ENCODE measurements at regions not wholly inside any gene's neighbourhood (a gene's known extent, or its start where the extent isn't known, plus 50 kb on each side); places are given as distances from the start of the nearest gene placed in this dataset.

DNA sequence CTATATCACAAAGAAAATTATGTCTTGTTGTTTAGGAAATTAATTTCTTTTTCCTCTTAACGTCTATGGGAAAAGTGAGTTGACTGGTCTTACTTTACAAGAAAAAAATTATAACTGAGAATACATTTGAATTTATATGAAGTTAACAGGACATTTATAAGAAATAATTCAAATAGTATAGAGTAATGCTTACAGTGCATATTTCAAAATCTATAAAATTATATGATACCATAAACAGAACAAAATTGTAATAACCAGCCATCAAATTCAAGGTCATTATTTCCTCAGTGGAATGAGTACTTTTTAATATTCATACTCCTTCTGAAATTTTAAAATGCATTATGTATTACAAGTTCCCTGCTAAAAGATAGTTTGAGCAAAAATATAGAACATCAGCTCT is 884.5 kb downstream of the TECRL start:
- no peaks in the 10 kb centered on the region for H4K20me1 ChIP-seq (ENCODE audit: insufficient read depth)
- H3K27me3 ChIP-seq (ENCODE audit: insufficient read depth): no peaks in the 10 kb centered on the region
- no peak overlapping the region for H2AFZ ChIP-seq (ENCODE audit: low read depth)
- TF ChIP-seq NRF1 (IDR thresholded peaks at IDR 0.05; ENCODE audit: low read depth, low read length) (no peak), YY1 (IDR thresholded peaks at IDR 0.05; ENCODE audit: low read depth) (no peak), RCOR1 (IDR thresholded peaks at IDR 0.05; ENCODE audit: low read length) (no peak), EP300 (IDR thresholded peaks at IDR 0.05; ENCODE audit: borderline replicate concordance in 1 of 2, low read depth in 1 of 2, low read length in 1 of 2) (no peak)
- TF ChIP-seq, protein P1, sequence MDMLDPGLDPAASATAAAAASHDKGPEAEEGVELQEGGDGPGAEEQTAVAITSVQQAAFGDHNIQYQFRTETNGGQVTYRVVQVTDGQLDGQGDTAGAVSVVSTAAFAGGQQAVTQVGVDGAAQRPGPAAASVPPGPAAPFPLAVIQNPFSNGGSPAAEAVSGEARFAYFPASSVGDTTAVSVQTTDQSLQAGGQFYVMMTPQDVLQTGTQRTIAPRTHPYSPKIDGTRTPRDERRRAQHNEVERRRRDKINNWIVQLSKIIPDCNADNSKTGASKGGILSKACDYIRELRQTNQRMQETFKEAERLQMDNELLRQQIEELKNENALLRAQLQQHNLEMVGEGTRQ (IDR thresholded peaks at IDR 0.05; ENCODE audit: borderline replicate concordance, low read depth, low read length): no peak
- DNase-seq: no peak
- H3K4me2 ChIP-seq: no peak overlapping the region
- no peaks in the 10 kb centered on the region for H3K9me2 ChIP-seq
- H3K79me2 ChIP-seq (ENCODE audit: insufficient read depth): no peaks in the 10 kb centered on the region
- ChIA-PET POLR2A (no interaction called here), CTCF (no interaction called here)
- H3K9ac ChIP-seq: no peak overlapping the region
- H3K9me3 ChIP-seq: no peaks in the 10 kb centered on the region
- no peaks in the 10 kb centered on the region for H3K36me3 ChIP-seq (replicated peaks in 1 of 2; ENCODE audit: control insufficient read depth in 1 of 2, insufficient read depth in 2 of 2, low read length in 1 of 2)
- H3K27ac ChIP-seq (ENCODE audit: low read depth in 2 of 2, low read length in 1 of 2): no peak overlapping the region
- H3F3A ChIP-seq (replicated peaks; ENCODE audit: insufficient read depth): no peaks in the 10 kb centered on the region
- 3% methylated on average over 1 of the region's 1 CpG for WGBS (ENCODE audit: low lambda C conversion rate)
- H3K4me3 ChIP-seq (ENCODE audit: low read depth in 2 of 2, low read length in 1 of 2): no peak overlapping the region
- no peaks in the 10 kb centered on the region for H3K4me1 ChIP-seq (ENCODE audit: control insufficient read depth in 1 of 2, insufficient read depth in 2 of 2, low read depth in 1 of 2, low read length in 1 of 2)

DNA sequence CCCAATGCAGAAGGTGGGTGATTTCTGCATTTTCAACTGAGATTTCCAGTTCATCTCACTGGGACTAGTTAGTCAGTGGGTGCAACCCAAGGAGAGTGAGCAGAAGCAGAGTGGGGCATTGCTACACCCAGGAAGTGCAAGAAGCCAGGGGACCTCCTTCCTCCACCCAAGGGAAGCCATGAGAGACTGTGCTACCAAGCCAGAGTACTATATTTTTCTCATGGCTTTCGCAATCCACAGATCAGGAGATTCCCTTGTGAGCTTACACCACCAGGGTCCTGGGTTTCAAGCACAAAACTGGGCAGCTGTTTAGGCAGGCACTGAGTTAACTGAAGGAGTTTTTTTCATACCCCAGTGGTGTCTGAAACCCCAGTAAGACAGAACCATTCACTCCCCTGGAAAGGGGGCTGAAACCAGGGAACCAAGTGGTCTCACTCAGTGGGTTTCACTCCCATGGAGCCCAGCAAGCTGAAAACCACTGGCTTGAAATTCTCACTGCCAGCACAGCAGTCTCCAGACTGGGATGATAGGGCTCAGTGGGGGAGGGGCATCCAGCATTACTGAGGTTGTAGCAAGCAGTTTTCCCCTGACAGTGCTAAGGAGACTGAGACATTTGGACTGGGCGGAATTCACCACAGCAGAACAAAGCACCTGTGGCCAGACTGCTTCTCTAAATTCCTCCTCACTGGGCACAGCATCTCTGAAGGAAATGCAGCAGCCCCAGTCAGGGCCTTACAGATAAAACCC is 903.4 kb downstream of the TECRL start:
- CTCF ChIA-PET: interaction anchor here (0.7 to 1.3 kb wide), 2 partner anchors 9 to 18 kb away, joined by 3 read pairs; no protein-coding TSS in a partner anchor
- H3K27ac ChIP-seq (ENCODE audit: low read depth in 2 of 2, low read length in 1 of 2): no peak overlapping the region
- no peak overlapping the region for H2AFZ ChIP-seq (ENCODE audit: low read depth)
- no peaks in the 10 kb centered on the region for H3K9me3 ChIP-seq
- H3K4me2 ChIP-seq: no peak overlapping the region
- no peaks in the 10 kb centered on the region for H3K9me2 ChIP-seq
- H3K36me3 ChIP-seq (replicated peaks in 1 of 2; ENCODE audit: control insufficient read depth in 1 of 2, insufficient read depth in 2 of 2, low read length in 1 of 2): no peaks in the 10 kb centered on the region
- POLR2A ChIA-PET: no interaction called here
- no peaks in the 10 kb centered on the region for H3K79me2 ChIP-seq (ENCODE audit: insufficient read depth)
- TF ChIP-seq NFIC (IDR thresholded peaks at IDR 0.05; ENCODE audit: borderline replicate concordance) (no peak), RFX5 (IDR thresholded peaks at IDR 0.05; ENCODE audit: low read length) (no peak), CHD2 (IDR thresholded peaks at IDR 0.05; ENCODE audit: low read length, partially characterized antibody) (no peak), TCF12 (IDR thresholded peaks at IDR 0.05) (no peak), FOSL2 (IDR thresholded peaks at IDR 0.05; ENCODE audit: borderline replicate concordance, low read depth) (no peak), SMC3 (IDR thresholded peaks at IDR 0.05; ENCODE audit: low read depth, low read length) (no peak), GABPA (IDR thresholded peaks at IDR 0.05; ENCODE audit: low read depth) (no peak)
- TF ChIP-seq, protein P2, sequence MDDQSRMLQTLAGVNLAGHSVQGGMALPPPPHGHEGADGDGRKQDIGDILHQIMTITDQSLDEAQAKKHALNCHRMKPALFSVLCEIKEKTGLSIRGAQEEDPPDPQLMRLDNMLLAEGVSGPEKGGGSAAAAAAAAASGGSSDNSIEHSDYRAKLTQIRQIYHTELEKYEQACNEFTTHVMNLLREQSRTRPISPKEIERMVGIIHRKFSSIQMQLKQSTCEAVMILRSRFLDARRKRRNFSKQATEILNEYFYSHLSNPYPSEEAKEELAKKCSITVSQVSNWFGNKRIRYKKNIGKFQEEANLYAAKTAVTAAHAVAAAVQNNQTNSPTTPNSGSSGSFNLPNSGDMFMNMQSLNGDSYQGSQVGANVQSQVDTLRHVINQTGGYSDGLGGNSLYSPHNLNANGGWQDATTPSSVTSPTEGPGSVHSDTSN (IDR thresholded peaks at IDR 0.05): no peak
- TF ChIP-seq, protein P3, sequence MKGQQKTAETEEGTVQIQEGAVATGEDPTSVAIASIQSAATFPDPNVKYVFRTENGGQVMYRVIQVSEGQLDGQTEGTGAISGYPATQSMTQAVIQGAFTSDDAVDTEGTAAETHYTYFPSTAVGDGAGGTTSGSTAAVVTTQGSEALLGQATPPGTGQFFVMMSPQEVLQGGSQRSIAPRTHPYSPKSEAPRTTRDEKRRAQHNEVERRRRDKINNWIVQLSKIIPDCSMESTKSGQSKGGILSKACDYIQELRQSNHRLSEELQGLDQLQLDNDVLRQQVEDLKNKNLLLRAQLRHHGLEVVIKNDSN (IDR thresholded peaks at IDR 0.05; ENCODE audit: borderline replicate concordance, low read depth): no peak
- H3K9ac ChIP-seq: no peak overlapping the region
- no peaks in the 10 kb centered on the region; a peak in 1 of 4 replicates for H3K4me1 ChIP-seq (ENCODE audit: control insufficient read depth in 1 of 2, insufficient read depth in 2 of 2, low read depth in 1 of 2, low read length in 1 of 2)
- DNase-seq: no peak
- no peak overlapping the region for H3K4me3 ChIP-seq (ENCODE audit: low read depth in 2 of 2, low read length in 1 of 2)
- WGBS (ENCODE audit: low lambda C conversion rate): 23% methylated on average over 2 of the region's 2 CpGs
- no peaks in the 10 kb centered on the region for H4K20me1 ChIP-seq (ENCODE audit: insufficient read depth)
- no peaks in the 10 kb centered on the region for H3K27me3 ChIP-seq (ENCODE audit: insufficient read depth)
- H3F3A ChIP-seq (replicated peaks; ENCODE audit: insufficient read depth): no peaks in the 10 kb centered on the region
